CD14-positive monocyte (primary cell): ENCODE measurements at regions not wholly inside any gene's neighbourhood (a gene's known extent, or its start where the extent isn't known, plus 50 kb on each side); places are given as distances from the start of the nearest gene placed in this dataset.
A peak's percentile ranks its signal among the peaks of the same experiment; 100 is the strongest.

Source experiments
- DNase-seq, 3 donors: peaks; one replicate each; pipeline ENCODE4 v3.0.0-alpha.2; 2011 to 2022
- H2AFZ ChIP-seq: 2 replicates; pipeline ENCODE4 v1.6.0; 2012; ENCODE audit warnings: mild to moderate bottlenecking, low read depth, low read length, inconsistent platforms; ENCODE audit not compliant: insufficient read depth, poor library complexity, severe bottlenecking
- H3K27ac ChIP-seq, 2 donors: 1 replicate in 1 of 2; 2 replicates in 1 of 2; pipeline ENCODE4 v1.5.1; 2012 to 2013; ENCODE audit warnings: low read length in 2 of 2, control low read depth in 1 of 2, inconsistent platforms in 1 of 2, low read depth in 1 of 2, mild to moderate bottlenecking in 1 of 2
- H3K27me3 ChIP-seq, 2 donors: one replicate each; pipeline versions ENCODE4 v1.6.0 to v1.6.1; 2011 to 2013; ENCODE audit warnings: low read length in 2 of 2; ENCODE audit not compliant: control insufficient read depth in 2 of 2, insufficient read depth in 2 of 2
- H3K36me3 ChIP-seq, 2 donors: replicated peaks in 1 of 2; 1 replicate in 1 of 2; 2 replicates in 1 of 2; pipeline versions ENCODE4 v1.5.1 to v1.6.1; 2012 to 2013; ENCODE audit warnings: low read length in 2 of 2, control low read depth in 1 of 2, inconsistent platforms in 1 of 2, mild to moderate bottlenecking in 1 of 2; ENCODE audit not compliant: insufficient read depth in 2 of 2, control insufficient read depth in 1 of 2
- H3K4me1 ChIP-seq, 2 donors: 1 replicate in 1 of 2; 2 replicates in 1 of 2; pipeline versions ENCODE4 v1.5.1 to v1.6.1; 2012 to 2013; ENCODE audit warnings: low read length in 2 of 2, control low read depth in 1 of 2, inconsistent platforms in 1 of 2, mild to moderate bottlenecking in 1 of 2, moderate library complexity in 1 of 2; ENCODE audit not compliant: insufficient read depth in 2 of 2, control insufficient read depth in 1 of 2
- H3K4me2 ChIP-seq: replicated peaks from 2 replicates; pipeline ENCODE3; 2012; ENCODE audit warnings: low read length, moderate library complexity, mild to moderate bottlenecking; ENCODE audit not compliant: poor library complexity, severe bottlenecking; ENCODE audit errors: extremely low read depth
- H3K4me3 ChIP-seq, 3 experiments: fragments of 200-600 bp in 1 of 3; sonication (generic) in 1 of 3; replicated peaks in 1 of 3; 1 replicate in 2 of 3; 2 replicates in 1 of 3; pipeline ENCODE4 v1.5.1; 2011 to 2013; ENCODE audit warnings: low read length in 3 of 3, mild to moderate bottlenecking in 3 of 3, control low read depth in 2 of 3, low read depth in 2 of 3, inconsistent platforms in 1 of 3, moderate library complexity in 1 of 3
- H3K79me2 ChIP-seq: 2 replicates; pipeline ENCODE4 v1.6.0; 2012; ENCODE audit warnings: mild to moderate bottlenecking, control low read depth, inconsistent platforms, low read length, moderate library complexity; ENCODE audit not compliant: insufficient read depth
- H3K9ac ChIP-seq: 2 replicates; pipeline ENCODE4 v1.6.0; 2017; ENCODE audit warnings: low read length, mild to moderate bottlenecking; ENCODE audit not compliant: insufficient read depth, poor library complexity, severe bottlenecking
- H3K9me3 ChIP-seq, 2 donors: replicated peaks in 1 of 2; 1 replicate in 1 of 2; 2 replicates in 1 of 2; pipeline versions ENCODE4 v1.5.1 to v1.6.1; 2012 to 2013; ENCODE audit warnings: low read length in 2 of 2, control low read depth in 1 of 2; ENCODE audit not compliant: control insufficient read depth in 1 of 2, insufficient read depth in 1 of 2
- H4K20me1 ChIP-seq: 2 replicates; pipeline ENCODE4 v1.6.0; 2012; ENCODE audit warnings: mild to moderate bottlenecking, low read length, control low read depth, moderate library complexity; ENCODE audit not compliant: insufficient read depth
- H3K27ac Mint-ChIP-seq, 7 donors: one replicate each; pipeline ENCODE4 v1.8.0; 2020; ENCODE audit warnings: mild to moderate bottlenecking in 7 of 7, mixed read lengths in 7 of 7, moderate library complexity in 6 of 7, inconsistent platforms in 2 of 7
- H3K27me3 Mint-ChIP-seq, 3 donors: one replicate each; pipeline ENCODE4 v1.8.0; 2021 to 2022; ENCODE audit warnings: low read depth in 3 of 3, mild to moderate bottlenecking in 3 of 3, mixed read lengths in 3 of 3, moderate library complexity in 3 of 3, inconsistent platforms in 1 of 3
- H3K36me3 Mint-ChIP-seq, 2 donors: one replicate each; pipeline ENCODE4 v1.8.0; 2020; ENCODE audit warnings: mixed read lengths in 2 of 2, inconsistent platforms in 1 of 2, mild to moderate bottlenecking in 1 of 2
- H3K4me1 Mint-ChIP-seq: one replicate; pipeline ENCODE4 v1.8.0; 2020; ENCODE audit warnings: mild to moderate bottlenecking, mixed read lengths
- H3K4me3 Mint-ChIP-seq, 2 donors: one replicate each; pipeline ENCODE4 v1.8.0; 2020; ENCODE audit warnings: mild to moderate bottlenecking in 2 of 2, mixed read lengths in 2 of 2, moderate library complexity in 1 of 2
- H3K9me3 Mint-ChIP-seq, 7 donors: one replicate each; pipeline ENCODE4 v1.8.0; 2020 to 2022; ENCODE audit warnings: mixed read lengths in 7 of 7, mild to moderate bottlenecking in 6 of 7, moderate library complexity in 6 of 7, inconsistent platforms in 2 of 7
- CTCF ChIP-seq: fragments of 200-600 bp; IDR thresholded peaks from one replicate; pipeline ENCODE4 v1.8.0; 2022; ENCODE audit warnings: antibody characterized with exemption, mild to moderate bottlenecking
- WGBS: methylation state at CpG from one replicate; pipeline ENCODE4 v1.1.5; 2013; ENCODE audit warnings: missing lambda C conversion rate; ENCODE audit not compliant: insufficient coverage; 5-methylcytosine and 5-hydroxymethylcytosine counted together
- intact Hi-C, 2 donors: fragments of 100-400 bp; cut with micrococcal nuclease; formaldehyde crosslinking; loops; one replicate each; pipeline versions ENCODE4 v1.15.0 to v1.15.1; 2023

DNA sequence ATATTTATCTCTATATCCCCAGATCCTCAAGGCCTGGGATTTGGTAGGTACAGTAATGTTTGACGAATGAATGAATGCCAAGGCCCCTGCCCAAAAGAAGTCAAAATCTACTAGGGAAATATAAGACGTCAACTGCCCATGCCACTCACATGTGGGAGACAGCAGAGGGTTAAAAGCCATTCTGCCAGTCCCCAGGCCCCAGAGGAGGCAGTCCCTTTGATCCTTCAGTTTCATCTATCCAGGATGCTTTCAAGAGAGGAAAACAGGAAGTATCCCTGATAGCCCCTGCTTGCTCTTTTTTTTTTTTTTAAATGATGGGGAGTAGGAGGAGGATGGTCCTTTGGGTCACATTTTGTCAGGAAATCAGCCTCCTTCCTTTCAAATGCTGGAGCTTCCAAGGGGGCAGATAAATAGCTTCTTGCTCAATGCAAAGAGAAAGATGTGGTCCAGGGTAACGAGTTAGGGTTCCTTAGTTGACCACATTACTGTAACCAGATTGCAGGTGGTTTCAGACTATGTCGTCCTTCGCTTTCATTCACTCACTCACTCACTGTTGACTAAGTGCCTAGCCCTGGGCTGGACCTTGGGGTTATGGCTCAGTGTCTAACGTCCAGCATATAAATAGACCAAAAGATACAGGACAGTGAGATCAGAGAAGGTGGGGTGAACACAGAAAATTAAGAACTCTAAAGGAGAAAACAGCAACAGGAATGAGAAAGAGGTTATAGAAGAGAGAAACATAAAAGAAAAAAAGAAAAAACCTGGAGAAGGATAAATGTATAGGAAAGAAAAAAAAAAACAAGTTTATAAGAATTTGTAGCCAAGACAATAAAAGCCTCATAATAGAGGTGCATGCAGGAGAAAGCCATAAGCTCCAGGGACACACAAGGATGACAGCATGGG is 64.6 kb upstream of the PIM1 start:
- Histone ChIP-seq H2AFZ (no peak overlapping the region), H3K4me1 (peaks cover 28 to 42% of the 10 kb centered on the region in 2 donors), H3K9me3 (no peaks in the 10 kb centered on the region), H3K27me3 (no peaks in the 10 kb centered on the region), H3K9ac (no peak overlapping the region), H3K4me3 (no peak overlapping the region), H3K4me2 (no peak overlapping the region), H3K27ac (no peak overlapping the region), H3K36me3 (no peaks in the 10 kb centered on the region), H4K20me1 (no peaks in the 10 kb centered on the region), H3K79me2 (no peaks in the 10 kb centered on the region)
- H3K27me3 Mint-ChIP-seq: peaks cover 0 to 2% (median 1%) of the 10 kb centered on the region in 3 donors
- WGBS: 50% methylated on average over 2 of the region's 6 CpGs
- H3K9me3 Mint-ChIP-seq: peaks cover 0 to 5% (median 0%) of the 10 kb centered on the region in 7 donors
- H3K4me3 Mint-ChIP-seq: no peak overlapping the region
- no peak for TF ChIP-seq CTCF
- peaks cover 40% of the 10 kb centered on the region for H3K4me1 Mint-ChIP-seq
- peak overlapping the region in 1 of 7 donors; percentile 4 for H3K27ac Mint-ChIP-seq
- intact Hi-C loops: loop anchor here in 1 of 2 donors (10.0 kb wide), 1 partner anchor 59 kb away; no protein-coding TSS in a partner anchor
- H3K36me3 Mint-ChIP-seq: peaks cover 0 to 3% of the 10 kb centered on the region in 2 donors
- no peak for DNase-seq

GRCh38 chr6:37106051-37106363 is 63.9 kb upstream of the PIM1 start:
- no peak overlapping the region for H3K27ac Mint-ChIP-seq
- peaks cover 0 to 3% of the 10 kb centered on the region in 2 donors for H3K36me3 Mint-ChIP-seq
- peaks cover 35% of the 10 kb centered on the region for H3K4me1 Mint-ChIP-seq
- Histone ChIP-seq H3K4me1 (peaks cover 28 to 38% of the 10 kb centered on the region in 2 donors), H3K9me3 (no peaks in the 10 kb centered on the region), H3K27me3 (no peaks in the 10 kb centered on the region), H3K4me3 (no peak overlapping the region), H3K4me2 (no peak overlapping the region), H3K36me3 (no peaks in the 10 kb centered on the region), H3K9ac (no peak overlapping the region), H4K20me1 (no peaks in the 10 kb centered on the region), H3K79me2 (no peaks in the 10 kb centered on the region), H3K27ac (no peak overlapping the region), H2AFZ (no peak overlapping the region)
- intact Hi-C loops: loop anchor here in 1 of 2 donors (10.0 kb wide), 1 partner anchor 59 kb away; no protein-coding TSS in a partner anchor
- H3K4me3 Mint-ChIP-seq: no peak overlapping the region
- peaks cover 0 to 2% (median 0%) of the 10 kb centered on the region in 3 donors for H3K27me3 Mint-ChIP-seq
- TF ChIP-seq CTCF: no peak
- DNase-seq: no peak
- peaks cover 0 to 5% (median 0%) of the 10 kb centered on the region in 7 donors for H3K9me3 Mint-ChIP-seq
